GM23338 (cell line): ENCODE measurements at regions not wholly inside any gene's neighbourhood (a gene's known extent, or its start where the extent isn't known, plus 50 kb on each side); places are given as distances from the start of the nearest gene placed in this dataset.
A peak's percentile ranks its signal among the peaks of the same experiment; 100 is the strongest.

Experiments used
- ATAC-seq: fragments of 200-7000 bp; cut with Tn5 transposase; 3 replicates; pipeline ENCODE4 v1.9.1; 2020
- DNase-seq: peaks from one replicate; pipeline ENCODE4 v3.0.0-alpha.2; 2015; ENCODE audit warnings: low spot score
- H2AFZ ChIP-seq: fragments of 200-600 bp; sonication (generic); 2 replicates; pipeline ENCODE4 v1.8.0; 2016; ENCODE audit warnings: antibody characterized with exemption, mild to moderate bottlenecking, moderate library complexity
- H3F3A ChIP-seq: fragments of 200-600 bp; sonication (generic); replicated peaks from 2 replicates; pipeline ENCODE4 v1.8.0; 2017; ENCODE audit warnings: antibody characterized with exemption, mixed run types, low read depth
- H3K27ac ChIP-seq: fragments of 200-600 bp; sonication (generic); 2 replicates; pipeline ENCODE4 v1.6.1; 2016; ENCODE audit warnings: low read depth
- H3K27me3 ChIP-seq: fragments of 200-600 bp; sonication (generic); 2 replicates; pipeline ENCODE4 v1.8.0; 2016; ENCODE audit warnings: mild to moderate bottlenecking, mixed run types, moderate library complexity; ENCODE audit not compliant: insufficient read depth
- H3K36me3 ChIP-seq: fragments of 200-600 bp; sonication (generic); 2 replicates; pipeline ENCODE4 v1.8.0; 2016; ENCODE audit warnings: mild to moderate bottlenecking; ENCODE audit not compliant: insufficient read depth
- H3K4me1 ChIP-seq: fragments of 200-600 bp; sonication (generic); 2 replicates; pipeline ENCODE4 v1.8.0; 2016; ENCODE audit warnings: mild to moderate bottlenecking, moderate library complexity; ENCODE audit not compliant: insufficient read depth
- H3K4me2 ChIP-seq: fragments of 200-600 bp; sonication (generic); 2 replicates; pipeline ENCODE4 v1.7.1; 2017; ENCODE audit warnings: mixed run types
- H3K4me3 ChIP-seq: fragments of 200-600 bp; sonication (generic); 2 replicates; pipeline ENCODE4 v1.6.1; 2016; ENCODE audit warnings: mixed run types
- H3K79me2 ChIP-seq: fragments of 200-600 bp; sonication (generic); replicated peaks from 2 replicates; pipeline ENCODE4 v1.8.0; 2017; ENCODE audit warnings: mild to moderate bottlenecking; ENCODE audit not compliant: insufficient read depth
- H3K9me2 ChIP-seq: fragments of 200-600 bp; sonication (generic); 2 replicates; pipeline ENCODE4 v1.8.0; 2017; ENCODE audit not compliant: insufficient read depth
- H4K20me1 ChIP-seq: fragments of 200-600 bp; sonication (generic); replicated peaks from 2 replicates; pipeline ENCODE4 v1.8.0; 2017; ENCODE audit warnings: mild to moderate bottlenecking; ENCODE audit not compliant: insufficient read depth
- H3K27ac Mint-ChIP-seq: 2 replicates; pipeline ENCODE4 v1.8.0; 2020; ENCODE audit warnings: inconsistent platforms, mild to moderate bottlenecking, moderate library complexity, mixed read lengths
- H3K27me3 Mint-ChIP-seq: 3 replicates; pipeline ENCODE4 v1.8.0; 2022; ENCODE audit warnings: low read depth, mild to moderate bottlenecking, moderate library complexity, mixed read lengths, inconsistent platforms; ENCODE audit not compliant: insufficient read depth, poor library complexity
- H3K36me3 Mint-ChIP-seq: 3 replicates; pipeline ENCODE4 v1.8.0; 2021; ENCODE audit warnings: low read depth, mild to moderate bottlenecking, inconsistent platforms, moderate library complexity, mixed read lengths
- H3K4me1 Mint-ChIP-seq: 3 replicates; pipeline ENCODE4 v1.8.0; 2020; ENCODE audit warnings: mild to moderate bottlenecking, inconsistent platforms, mixed read lengths
- H3K4me3 Mint-ChIP-seq: 3 replicates; pipeline ENCODE4 v1.8.0; 2021; ENCODE audit warnings: moderate library complexity, mild to moderate bottlenecking, inconsistent platforms, mixed read lengths
- H3K9me3 Mint-ChIP-seq: 3 replicates; pipeline ENCODE4 v1.8.0; 2020; ENCODE audit warnings: moderate library complexity, mild to moderate bottlenecking, inconsistent platforms, mixed read lengths
- EZH2phosphoT487 ChIP-seq: fragments of 200-600 bp; sonication (generic); IDR thresholded peaks from one replicate; pipeline ENCODE4 v1.8.1; 2018; ENCODE audit warnings: antibody characterized with exemption; ENCODE audit not compliant: unreplicated experiment
- JUNB ChIP-seq: IDR thresholded peaks from one replicate; pipeline ENCODE4 v1.6.1; 2016; ENCODE audit warnings: antibody characterized with exemption; ENCODE audit not compliant: unreplicated experiment
- STAT1 ChIP-seq: IDR thresholded peaks from one replicate; pipeline ENCODE4 v1.6.1; 2016; ENCODE audit warnings: antibody characterized with exemption; ENCODE audit not compliant: unreplicated experiment
- ZNF331 ChIP-seq: fragments of 250-450 bp; sonication (Bioruptor Pico); IDR thresholded peaks from 2 replicates; pipeline ENCODE4 v1.5.0; 2020; ENCODE audit warnings: low read depth, mild to moderate bottlenecking, moderate library complexity
- TF ChIP-seq, protein P1 (sequence below): IDR thresholded peaks from one replicate; pipeline ENCODE4 v1.6.1; 2018; ENCODE audit warnings: antibody characterized with exemption; ENCODE audit not compliant: unreplicated experiment
- TF ChIP-seq, protein P2 (sequence below): IDR thresholded peaks from 2 replicates; pipeline ENCODE4 v1.6.1; 2016; ENCODE audit warnings: antibody characterized with exemption
- TF ChIP-seq, protein P3 (sequence below), 2 experiments: fragments of 200-600 bp in 1 of 2; sonication (generic) in 1 of 2; conservative IDR thresholded peaks; 2 replicates each; pipeline versions ENCODE4 v1.5.1 to v1.6.1; 2016 to 2017; ENCODE audit warnings: antibody characterized with exemption in 2 of 2, low read depth in 2 of 2, mild to moderate bottlenecking in 2 of 2, moderate library complexity in 1 of 2

DNA sequence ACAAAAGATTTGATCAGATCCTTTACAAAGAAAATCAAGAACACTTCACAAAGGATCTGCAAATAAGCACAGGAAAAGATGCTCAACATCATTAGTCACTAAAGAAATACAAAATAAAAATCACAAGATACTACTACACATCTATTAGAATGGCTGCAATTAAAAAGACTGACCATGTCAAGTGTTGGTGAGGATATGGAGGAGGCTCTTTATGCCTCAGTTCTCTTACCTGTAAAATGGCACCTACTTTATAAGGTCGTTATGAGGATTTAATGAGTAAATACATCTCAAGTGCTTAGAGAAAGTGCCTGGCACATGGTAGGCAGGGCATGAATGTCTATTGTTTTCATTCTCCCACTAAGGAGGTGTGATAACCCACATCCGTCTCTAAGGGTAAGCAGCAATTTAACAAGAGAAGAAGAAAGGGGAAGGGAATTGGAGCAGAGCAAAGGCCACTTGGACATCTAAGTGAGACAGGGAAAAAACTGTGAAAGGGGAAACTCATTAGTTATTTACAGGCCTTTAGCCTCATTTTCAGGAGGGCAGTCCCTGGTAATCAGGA is 157.5 kb upstream of the NFE2L3 start (continued):
- TF ChIP-seq, protein P1, sequence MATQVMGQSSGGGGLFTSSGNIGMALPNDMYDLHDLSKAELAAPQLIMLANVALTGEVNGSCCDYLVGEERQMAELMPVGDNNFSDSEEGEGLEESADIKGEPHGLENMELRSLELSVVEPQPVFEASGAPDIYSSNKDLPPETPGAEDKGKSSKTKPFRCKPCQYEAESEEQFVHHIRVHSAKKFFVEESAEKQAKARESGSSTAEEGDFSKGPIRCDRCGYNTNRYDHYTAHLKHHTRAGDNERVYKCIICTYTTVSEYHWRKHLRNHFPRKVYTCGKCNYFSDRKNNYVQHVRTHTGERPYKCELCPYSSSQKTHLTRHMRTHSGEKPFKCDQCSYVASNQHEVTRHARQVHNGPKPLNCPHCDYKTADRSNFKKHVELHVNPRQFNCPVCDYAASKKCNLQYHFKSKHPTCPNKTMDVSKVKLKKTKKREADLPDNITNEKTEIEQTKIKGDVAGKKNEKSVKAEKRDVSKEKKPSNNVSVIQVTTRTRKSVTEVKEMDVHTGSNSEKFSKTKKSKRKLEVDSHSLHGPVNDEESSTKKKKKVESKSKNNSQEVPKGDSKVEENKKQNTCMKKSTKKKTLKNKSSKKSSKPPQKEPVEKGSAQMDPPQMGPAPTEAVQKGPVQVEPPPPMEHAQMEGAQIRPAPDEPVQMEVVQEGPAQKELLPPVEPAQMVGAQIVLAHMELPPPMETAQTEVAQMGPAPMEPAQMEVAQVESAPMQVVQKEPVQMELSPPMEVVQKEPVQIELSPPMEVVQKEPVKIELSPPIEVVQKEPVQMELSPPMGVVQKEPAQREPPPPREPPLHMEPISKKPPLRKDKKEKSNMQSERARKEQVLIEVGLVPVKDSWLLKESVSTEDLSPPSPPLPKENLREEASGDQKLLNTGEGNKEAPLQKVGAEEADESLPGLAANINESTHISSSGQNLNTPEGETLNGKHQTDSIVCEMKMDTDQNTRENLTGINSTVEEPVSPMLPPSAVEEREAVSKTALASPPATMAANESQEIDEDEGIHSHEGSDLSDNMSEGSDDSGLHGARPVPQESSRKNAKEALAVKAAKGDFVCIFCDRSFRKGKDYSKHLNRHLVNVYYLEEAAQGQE, result no peak

DNA sequence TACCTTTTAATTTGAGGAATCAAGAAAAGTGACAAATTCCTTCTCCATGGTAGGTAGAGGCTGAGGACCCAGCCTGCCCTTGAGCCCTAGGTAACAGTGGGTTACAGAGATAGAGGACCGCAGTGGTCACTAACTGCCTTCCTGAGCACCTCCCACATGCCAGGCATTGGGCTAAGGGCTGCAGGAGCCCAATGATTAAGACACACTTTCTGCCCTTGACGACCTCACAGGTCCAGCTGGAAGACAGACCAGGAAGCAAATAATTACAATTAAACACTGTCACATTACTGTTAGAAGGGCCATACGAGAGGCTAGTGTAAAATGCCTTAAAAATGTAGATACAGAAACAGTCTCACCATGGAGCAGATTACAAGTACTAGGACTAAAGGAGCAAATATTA is 156.8 kb upstream of the NFE2L3 start:
- H3K4me3 ChIP-seq, result no peak overlapping the region
- no peak overlapping the region for H3K4me3 Mint-ChIP-seq
- H3K9me2 ChIP-seq, result no peaks in the 10 kb centered on the region
- no peaks in the 10 kb centered on the region for H3K4me1 ChIP-seq
- no peak overlapping the region for H3K4me2 ChIP-seq
- H4K20me1 ChIP-seq, result no peaks in the 10 kb centered on the region
- H3K4me1 Mint-ChIP-seq, result no peaks in the 10 kb centered on the region
- no peaks in the 10 kb centered on the region for H3K79me2 ChIP-seq
- H3K9me3 Mint-ChIP-seq, result no peaks in the 10 kb centered on the region
- ATAC-seq (no peak), DNase-seq (no peak)
- H2AFZ ChIP-seq, result no peak overlapping the region
- no peaks in the 10 kb centered on the region for H3K36me3 ChIP-seq
- H3K36me3 Mint-ChIP-seq, result no peaks in the 10 kb centered on the region
- TF ChIP-seq JUNB (no peak), EZH2phosphoT487 (no peak), STAT1 (no peak)
- TF ChIP-seq, protein P2, sequence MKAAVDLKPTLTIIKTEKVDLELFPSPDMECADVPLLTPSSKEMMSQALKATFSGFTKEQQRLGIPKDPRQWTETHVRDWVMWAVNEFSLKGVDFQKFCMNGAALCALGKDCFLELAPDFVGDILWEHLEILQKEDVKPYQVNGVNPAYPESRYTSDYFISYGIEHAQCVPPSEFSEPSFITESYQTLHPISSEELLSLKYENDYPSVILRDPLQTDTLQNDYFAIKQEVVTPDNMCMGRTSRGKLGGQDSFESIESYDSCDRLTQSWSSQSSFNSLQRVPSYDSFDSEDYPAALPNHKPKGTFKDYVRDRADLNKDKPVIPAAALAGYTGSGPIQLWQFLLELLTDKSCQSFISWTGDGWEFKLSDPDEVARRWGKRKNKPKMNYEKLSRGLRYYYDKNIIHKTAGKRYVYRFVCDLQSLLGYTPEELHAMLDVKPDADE, result no peak
- no peaks in the 10 kb centered on the region for H3F3A ChIP-seq
- no peaks in the 10 kb centered on the region for H3K27me3 Mint-ChIP-seq
- H3K27ac Mint-ChIP-seq, result no peak overlapping the region
- H3K27ac ChIP-seq, result no peak overlapping the region
- no peaks in the 10 kb centered on the region for H3K27me3 ChIP-seq

DNA sequence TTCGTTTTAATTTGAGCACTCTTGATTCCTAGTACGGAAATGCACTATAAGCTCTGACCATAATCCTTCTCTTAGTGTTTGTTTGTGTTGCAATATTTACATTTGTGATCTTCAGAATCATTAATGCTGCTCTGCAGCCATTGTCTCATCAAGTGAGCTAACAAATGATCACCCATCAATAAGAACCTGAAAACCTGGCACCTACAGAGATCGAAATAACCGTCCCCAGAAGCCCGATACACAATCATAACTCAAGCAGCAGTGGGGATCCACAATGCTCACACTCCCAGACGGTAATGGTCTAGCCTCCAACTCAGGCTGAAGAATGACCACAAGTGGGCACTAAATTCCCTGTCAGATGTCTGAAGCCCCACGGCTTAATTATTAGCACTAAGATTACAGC is 156.0 kb upstream of the NFE2L3 start:
- Histone ChIP-seq H3K4me2 (no peak overlapping the region), H3K36me3 (no peaks in the 10 kb centered on the region), H3F3A (no peaks in the 10 kb centered on the region), H3K9me2 (no peaks in the 10 kb centered on the region), H4K20me1 (no peaks in the 10 kb centered on the region), H3K27me3 (no peaks in the 10 kb centered on the region), H3K4me1 (no peaks in the 10 kb centered on the region), H3K79me2 (no peaks in the 10 kb centered on the region), H3K4me3 (no peak overlapping the region), H2AFZ (no peak overlapping the region), H3K27ac (no peak overlapping the region)
- no peaks in the 10 kb centered on the region for H3K4me1 Mint-ChIP-seq
- H3K36me3 Mint-ChIP-seq, result no peaks in the 10 kb centered on the region
- TF ChIP-seq, protein P3, sequence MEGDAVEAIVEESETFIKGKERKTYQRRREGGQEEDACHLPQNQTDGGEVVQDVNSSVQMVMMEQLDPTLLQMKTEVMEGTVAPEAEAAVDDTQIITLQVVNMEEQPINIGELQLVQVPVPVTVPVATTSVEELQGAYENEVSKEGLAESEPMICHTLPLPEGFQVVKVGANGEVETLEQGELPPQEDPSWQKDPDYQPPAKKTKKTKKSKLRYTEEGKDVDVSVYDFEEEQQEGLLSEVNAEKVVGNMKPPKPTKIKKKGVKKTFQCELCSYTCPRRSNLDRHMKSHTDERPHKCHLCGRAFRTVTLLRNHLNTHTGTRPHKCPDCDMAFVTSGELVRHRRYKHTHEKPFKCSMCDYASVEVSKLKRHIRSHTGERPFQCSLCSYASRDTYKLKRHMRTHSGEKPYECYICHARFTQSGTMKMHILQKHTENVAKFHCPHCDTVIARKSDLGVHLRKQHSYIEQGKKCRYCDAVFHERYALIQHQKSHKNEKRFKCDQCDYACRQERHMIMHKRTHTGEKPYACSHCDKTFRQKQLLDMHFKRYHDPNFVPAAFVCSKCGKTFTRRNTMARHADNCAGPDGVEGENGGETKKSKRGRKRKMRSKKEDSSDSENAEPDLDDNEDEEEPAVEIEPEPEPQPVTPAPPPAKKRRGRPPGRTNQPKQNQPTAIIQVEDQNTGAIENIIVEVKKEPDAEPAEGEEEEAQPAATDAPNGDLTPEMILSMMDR (conservative IDR thresholded peaks at IDR 0.05; ENCODE audit: low read depth in 2 of 2), result peak; percentile 48 to 68
- no peak for TF ChIP-seq ZNF331
- ATAC-seq (peak; percentile 56), DNase-seq (peak; percentile 24)
- H3K27me3 Mint-ChIP-seq, result no peaks in the 10 kb centered on the region
- H3K27ac Mint-ChIP-seq, result no peak overlapping the region
- H3K9me3 Mint-ChIP-seq, result no peaks in the 10 kb centered on the region
- H3K4me3 Mint-ChIP-seq, result no peak overlapping the region
